GM19023 (cell line): ENCODE measurements at regions not wholly inside any gene's neighbourhood (a gene's known extent, or its start where the extent isn't known, plus 50 kb on each side); places are given as distances from the start of the nearest gene placed in this dataset.

Experiments
- ATAC-seq: cut with Tn5 transposase; IDR thresholded peaks from one replicate; pipeline ENCODE4 v1.9.1; 2021; ENCODE audit warnings: mild to moderate bottlenecking, moderate library complexity; ENCODE audit not compliant: unreplicated experiment

GRCh38 chr9:107694390-107694789 is 204.8 kb upstream of the KLF4 start:
- ATAC-seq, result no peak

- no peak for ATAC-seq
Observed at GRCh38 chr9:107693625-107694326, 204.2 kb upstream of the KLF4 start.

GRCh38 chr9:107691664-107692063 is 202.1 kb upstream of the KLF4 start:
- no peak for ATAC-seq

GRCh38 chr9:107690021-107690420 is 200.5 kb upstream of the KLF4 start:
- ATAC-seq, result no peak

GRCh38 chr9:107688728-107689127 is 199.2 kb upstream of the KLF4 start:
- no peak for ATAC-seq

- no peak for ATAC-seq
Observed at GRCh38 chr9:107685901-107686300, 196.3 kb upstream of the KLF4 start.

GRCh38 chr9:107685376-107685775 is 195.8 kb upstream of the KLF4 start:
- ATAC-seq, result no peak

GRCh38 chr9:107684224-107684623 is 194.7 kb upstream of the KLF4 start:
- no peak for ATAC-seq

- ATAC-seq, result no peak
Observed at GRCh38 chr9:107683566-107683965, 194.0 kb upstream of the KLF4 start.

GRCh38 chr9:107681988-107682387 is 192.4 kb upstream of the KLF4 start:
- ATAC-seq, result no peak

GRCh38 chr9:107675351-107676259 is 186.0 kb upstream of the KLF4 start:
- ATAC-seq, result no peak

- no peak for ATAC-seq
Observed at GRCh38 chr9:107674721-107675277, 185.2 kb upstream of the KLF4 start.

- ATAC-seq, result no peak
Observed at GRCh38 chr9:107673861-107674720, 184.5 kb upstream of the KLF4 start.

GRCh38 chr9:107671588-107671987 is 182.0 kb upstream of the KLF4 start:
- no peak for ATAC-seq

GRCh38 chr9:107669422-107669821 is 179.9 kb upstream of the KLF4 start:
- ATAC-seq, result no peak

GRCh38 chr9:107667231-107668070 is 177.9 kb upstream of the KLF4 start:
- no peak for ATAC-seq

- no peak for ATAC-seq
Observed at GRCh38 chr9:107665057-107665456, 175.5 kb upstream of the KLF4 start.

- no peak for ATAC-seq
Observed at GRCh38 chr9:107660976-107661375, 171.4 kb upstream of the KLF4 start.

GRCh38 chr9:107653263-107653821 is 163.8 kb upstream of the KLF4 start:
- ATAC-seq, result no peak

- no peak for ATAC-seq
Observed at GRCh38 chr9:107650995-107651394, 161.4 kb upstream of the KLF4 start.
